Stimulated activated naive CD8-positive, alpha-beta T cell treated with anti-CD3 and anti-CD28 coated beads, Interleukin-15, Interleukin-2, amounts not matched to agents 100 ng/mL and 50 ng/mL, for 24 hours (primary cell): ENCODE measurements at regions not wholly inside any gene's neighbourhood (a gene's known extent, or its start where the extent isn't known, plus 50 kb on each side); places are given as distances from the start of the nearest gene placed in this dataset.

Experiments used
- H3K27ac Mint-ChIP-seq: one replicate; pipeline ENCODE4 v1.8.0; 2021; ENCODE audit warnings: mild to moderate bottlenecking, mixed read lengths
- H3K27me3 Mint-ChIP-seq: one replicate; pipeline ENCODE4 v1.8.0; 2021; ENCODE audit warnings: mixed read lengths
- H3K36me3 Mint-ChIP-seq: one replicate; pipeline ENCODE4 v1.8.0; 2021; ENCODE audit warnings: low read depth, mixed read lengths
- H3K4me1 Mint-ChIP-seq: one replicate; pipeline ENCODE4 v1.8.0; 2021; ENCODE audit warnings: low read depth, mixed read lengths
- H3K4me3 Mint-ChIP-seq: one replicate; pipeline ENCODE4 v1.8.0; 2021; ENCODE audit warnings: mild to moderate bottlenecking, mixed read lengths
- H3K9me3 Mint-ChIP-seq: one replicate; pipeline ENCODE4 v1.8.0; 2021; ENCODE audit warnings: mixed read lengths

GRCh38 chr2:128566671-128567070, 248.0 kb upstream of the HS6ST1 start:
- Mint-ChIP-seq H3K27me3 (peaks cover 5% of the 10 kb centered on the region), H3K4me3 (no peak overlapping the region), H3K27ac (no peak overlapping the region)

DNA sequence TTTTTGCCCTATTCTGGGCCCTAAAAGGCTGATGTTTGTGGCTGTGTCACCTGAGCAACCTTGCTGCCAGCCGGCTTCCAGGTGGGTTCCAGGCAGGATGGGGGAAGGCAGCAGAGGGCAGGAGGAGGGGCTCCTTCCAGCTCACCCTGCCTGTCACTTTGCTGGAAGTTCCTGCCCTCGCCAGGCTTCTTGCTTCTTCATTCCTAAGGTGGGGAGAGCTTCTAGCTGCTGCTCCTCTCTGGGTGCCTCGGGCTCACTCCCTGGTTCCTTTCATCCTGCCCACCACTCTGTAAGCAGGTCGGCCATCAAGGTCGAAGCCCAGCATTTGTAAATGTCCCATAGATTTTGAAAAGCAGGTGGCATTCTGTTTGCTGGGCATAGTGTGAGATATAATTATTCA, 249.4 kb upstream of the HS6ST1 start:
- Mint-ChIP-seq H3K4me3 (no peak overlapping the region), H3K9me3 (no peaks in the 10 kb centered on the region), H3K36me3 (no peaks in the 10 kb centered on the region), H3K27ac (no peak overlapping the region), H3K4me1 (no peaks in the 10 kb centered on the region), H3K27me3 (peaks cover 5% of the 10 kb centered on the region)

More at GRCh38 chr2:128566671-128567070, 248.0 kb upstream of the HS6ST1 start:
- no peaks in the 10 kb centered on the region for H3K36me3 Mint-ChIP-seq
- no peaks in the 10 kb centered on the region for H3K4me1 Mint-ChIP-seq
- no peaks in the 10 kb centered on the region for H3K9me3 Mint-ChIP-seq

GRCh38 chr2:128573116-128573515, 254.4 kb upstream of the HS6ST1 start:
- no peak overlapping the region for H3K27ac Mint-ChIP-seq
- H3K4me1 Mint-ChIP-seq: no peaks in the 10 kb centered on the region
- no peaks in the 10 kb centered on the region for H3K9me3 Mint-ChIP-seq
- H3K36me3 Mint-ChIP-seq: no peaks in the 10 kb centered on the region
- no peak overlapping the region for H3K4me3 Mint-ChIP-seq
- peaks cover 5% of the 10 kb centered on the region for H3K27me3 Mint-ChIP-seq

DNA sequence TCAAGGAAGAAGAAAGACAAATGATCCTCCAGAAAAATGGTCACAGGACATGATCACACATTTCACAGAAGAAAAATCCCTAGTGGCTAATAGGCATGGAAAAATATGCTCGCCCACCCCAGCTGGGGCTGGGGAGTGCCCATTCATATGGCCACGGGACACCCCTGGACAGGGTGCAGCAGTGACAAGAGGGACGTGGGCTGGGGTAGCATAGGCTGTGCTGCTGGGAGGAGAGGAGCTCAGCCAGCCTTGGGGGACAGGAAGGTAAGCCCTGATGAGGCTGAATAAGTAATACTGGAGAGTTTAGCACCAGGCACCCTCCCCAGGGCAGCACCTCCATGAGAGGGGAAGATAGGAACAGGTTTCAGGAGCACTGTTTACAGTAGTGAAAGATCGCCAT, 254.9 kb upstream of the HS6ST1 start:
- Mint-ChIP-seq H3K4me1 (no peaks in the 10 kb centered on the region), H3K9me3 (no peaks in the 10 kb centered on the region), H3K4me3 (no peak overlapping the region), H3K27ac (no peak overlapping the region), H3K27me3 (peaks cover 5% of the 10 kb centered on the region), H3K36me3 (no peaks in the 10 kb centered on the region)

GRCh38 chr2:128577141-128577930, 258.7 kb upstream of the HS6ST1 start:
- Mint-ChIP-seq H3K4me3 (no peak overlapping the region), H3K36me3 (no peaks in the 10 kb centered on the region), H3K4me1 (no peaks in the 10 kb centered on the region), H3K9me3 (no peaks in the 10 kb centered on the region), H3K27me3 (no peaks in the 10 kb centered on the region), H3K27ac (no peak overlapping the region)

- H3K27me3 Mint-ChIP-seq: no peaks in the 10 kb centered on the region
- no peaks in the 10 kb centered on the region for H3K4me1 Mint-ChIP-seq
- no peak overlapping the region for H3K27ac Mint-ChIP-seq
- no peaks in the 10 kb centered on the region for H3K9me3 Mint-ChIP-seq
- H3K4me3 Mint-ChIP-seq: no peak overlapping the region
- H3K36me3 Mint-ChIP-seq: no peaks in the 10 kb centered on the region
Measured at GRCh38 chr2:128578406-128579390, 260.0 kb upstream of the HS6ST1 start.

DNA sequence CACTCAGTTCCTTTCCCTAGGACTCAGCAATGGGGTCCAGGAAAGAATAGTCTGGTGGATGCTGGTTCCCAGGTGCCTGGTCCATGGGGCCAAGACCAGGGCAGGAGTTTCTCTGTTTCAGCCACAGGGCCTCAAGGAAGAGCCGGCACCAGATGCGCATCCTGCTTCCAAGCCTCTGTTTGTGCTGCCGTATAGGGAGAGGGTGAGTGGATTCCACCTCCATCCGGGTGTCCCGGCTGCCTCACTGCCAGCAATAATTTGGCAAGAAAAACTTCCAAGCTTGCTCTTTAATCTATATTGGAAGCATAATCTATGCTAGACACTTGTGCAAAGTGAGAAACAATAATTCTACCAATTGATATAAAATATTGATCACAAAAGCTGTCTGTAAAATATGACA, 261.2 kb upstream of the HS6ST1 start:
- H3K36me3 Mint-ChIP-seq: no peaks in the 10 kb centered on the region
- H3K4me1 Mint-ChIP-seq: no peaks in the 10 kb centered on the region
- no peak overlapping the region for H3K4me3 Mint-ChIP-seq
- peaks cover 4% of the 10 kb centered on the region for H3K27me3 Mint-ChIP-seq
- no peak overlapping the region for H3K27ac Mint-ChIP-seq
- H3K9me3 Mint-ChIP-seq: peaks cover 4% of the 10 kb centered on the region

- no peak overlapping the region for H3K27ac Mint-ChIP-seq
- no peaks in the 10 kb centered on the region for H3K4me1 Mint-ChIP-seq
- H3K9me3 Mint-ChIP-seq: peaks cover 4% of the 10 kb centered on the region
- H3K27me3 Mint-ChIP-seq: peaks cover 4% of the 10 kb centered on the region
- no peaks in the 10 kb centered on the region for H3K36me3 Mint-ChIP-seq
- no peak overlapping the region for H3K4me3 Mint-ChIP-seq
Measured at GRCh38 chr2:128580988-128581848, 262.6 kb upstream of the HS6ST1 start.

GRCh38 chr2:128581849-128582244, 263.2 kb upstream of the HS6ST1 start:
- Mint-ChIP-seq H3K9me3 (peaks cover 4% of the 10 kb centered on the region), H3K27ac (no peak overlapping the region), H3K4me3 (no peak overlapping the region), H3K27me3 (peaks cover 4% of the 10 kb centered on the region), H3K36me3 (no peaks in the 10 kb centered on the region), H3K4me1 (no peaks in the 10 kb centered on the region)

DNA sequence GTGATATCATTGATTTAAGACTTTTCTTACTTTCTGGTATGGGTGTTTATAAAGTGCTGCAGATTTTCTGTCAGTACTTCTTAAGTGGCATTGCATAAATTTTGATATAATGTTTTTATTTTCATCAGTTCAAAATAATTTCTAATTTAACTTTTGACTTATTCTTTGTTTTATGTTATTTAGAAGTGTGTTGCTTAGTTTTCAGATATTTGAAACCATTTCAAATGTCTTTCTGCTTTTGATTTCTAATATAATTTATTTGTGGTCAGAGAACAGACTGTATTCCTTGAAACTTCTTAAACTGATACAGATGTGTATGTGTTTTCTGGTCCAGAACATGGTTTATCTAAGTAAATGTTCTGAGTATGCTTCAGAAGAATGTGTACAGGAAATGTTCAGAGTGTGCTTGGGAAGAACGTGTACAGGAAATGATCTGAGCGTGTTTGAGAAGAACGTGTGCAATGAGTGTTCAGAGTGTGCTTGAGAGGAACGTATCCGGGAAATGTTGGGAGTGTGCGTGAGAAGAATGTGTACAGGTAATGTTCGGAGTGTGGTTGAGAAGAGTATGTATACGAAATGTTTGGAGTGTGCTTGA, 265.7 kb upstream of the HS6ST1 start:
- Mint-ChIP-seq H3K27me3 (peaks cover 4% of the 10 kb centered on the region), H3K27ac (no peak overlapping the region), H3K4me1 (no peaks in the 10 kb centered on the region), H3K36me3 (no peaks in the 10 kb centered on the region), H3K9me3 (peaks cover 4% of the 10 kb centered on the region), H3K4me3 (no peak overlapping the region)

DNA sequence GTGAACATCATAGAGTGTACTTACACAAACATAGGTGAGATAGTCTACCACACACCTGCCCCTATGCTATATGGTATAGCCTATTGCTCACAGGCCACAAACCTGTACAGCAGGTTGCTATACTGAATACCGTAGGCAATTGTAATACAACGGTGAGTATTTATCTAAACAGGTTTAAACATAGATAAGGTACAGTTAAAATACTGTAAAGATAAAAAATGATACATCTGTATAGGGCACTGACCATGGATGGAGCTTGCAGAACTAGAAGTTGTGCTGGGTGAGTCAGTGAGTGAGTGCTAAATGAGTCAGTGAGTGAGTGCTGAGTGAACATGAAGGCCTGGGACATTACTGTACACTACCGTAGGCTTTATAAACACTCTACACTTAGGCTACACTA, 267.0 kb upstream of the HS6ST1 start:
- no peaks in the 10 kb centered on the region for H3K4me1 Mint-ChIP-seq
- H3K36me3 Mint-ChIP-seq: no peaks in the 10 kb centered on the region
- peaks cover 4% of the 10 kb centered on the region for H3K9me3 Mint-ChIP-seq
- no peak overlapping the region for H3K27ac Mint-ChIP-seq
- no peak overlapping the region for H3K4me3 Mint-ChIP-seq
- peaks cover 4% of the 10 kb centered on the region for H3K27me3 Mint-ChIP-seq

GRCh38 chr2:128589681-128590080, 271.0 kb upstream of the HS6ST1 start:
- Mint-ChIP-seq H3K36me3 (no peaks in the 10 kb centered on the region), H3K4me1 (no peaks in the 10 kb centered on the region), H3K4me3 (no peak overlapping the region), H3K27ac (no peak overlapping the region), H3K27me3 (peaks cover under 1% of the 10 kb centered on the region), H3K9me3 (peaks cover under 1% of the 10 kb centered on the region)

DNA sequence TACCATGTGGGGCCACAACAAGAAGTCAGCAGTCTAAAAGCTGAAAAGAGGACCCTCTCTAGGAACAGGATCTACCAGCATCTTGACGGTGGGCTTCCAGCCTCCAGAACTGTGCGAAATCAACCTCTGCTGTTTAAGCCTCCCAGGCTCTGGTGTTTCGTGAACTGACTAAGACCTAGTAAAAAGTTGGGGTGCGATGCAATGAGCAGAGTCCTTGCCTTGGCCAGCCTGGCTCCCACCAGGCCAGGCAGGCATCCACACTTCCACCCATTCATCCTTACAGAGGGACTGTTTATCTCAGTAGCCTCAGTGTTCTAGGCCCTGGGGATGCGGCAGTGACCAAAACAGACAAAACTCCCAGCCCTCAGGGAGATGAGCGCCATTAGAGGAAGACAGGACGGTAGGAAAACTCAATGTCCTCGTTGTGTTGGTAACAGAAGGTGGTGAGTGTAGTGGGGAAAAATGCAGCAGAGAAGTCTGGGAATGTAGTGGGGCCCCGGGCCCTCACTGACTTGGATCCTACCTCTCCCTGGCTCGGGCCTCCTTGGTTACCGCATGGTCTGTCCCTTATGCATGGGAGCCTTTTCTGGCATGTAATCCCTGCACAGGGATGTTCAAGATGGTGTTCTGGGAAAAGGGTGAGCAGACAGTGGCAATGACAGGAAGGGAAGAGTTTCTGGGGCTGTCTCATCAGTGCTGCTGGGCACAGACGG, 271.8 kb upstream of the HS6ST1 start:
- Mint-ChIP-seq H3K27ac (no peak overlapping the region), H3K4me1 (no peaks in the 10 kb centered on the region), H3K27me3 (no peaks in the 10 kb centered on the region)

More for the DNA sequence above, 271.8 kb upstream of the HS6ST1 start:
- H3K4me3 Mint-ChIP-seq: no peak overlapping the region
- no peaks in the 10 kb centered on the region for H3K9me3 Mint-ChIP-seq
- H3K36me3 Mint-ChIP-seq: no peaks in the 10 kb centered on the region
